ENCODE measurements at regions not wholly inside any gene's neighbourhood (a gene's known extent, or its start where the extent isn't known, plus 50 kb on each side); places are given as distances from the start of the nearest gene placed in this dataset.

- H3K27ac ChIP-seq = no peak overlapping the region
- no peak overlapping the region for H3K4me3 ChIP-seq
- DNase-seq (ENCODE audit: low spot score) = no peak
- no peak for TF ChIP-seq CTCF (IDR thresholded peaks at IDR 0.05)
Measured at GRCh38 chr22:49691256-49691655, 136.4 kb downstream of the BRD1 start.

DNA sequence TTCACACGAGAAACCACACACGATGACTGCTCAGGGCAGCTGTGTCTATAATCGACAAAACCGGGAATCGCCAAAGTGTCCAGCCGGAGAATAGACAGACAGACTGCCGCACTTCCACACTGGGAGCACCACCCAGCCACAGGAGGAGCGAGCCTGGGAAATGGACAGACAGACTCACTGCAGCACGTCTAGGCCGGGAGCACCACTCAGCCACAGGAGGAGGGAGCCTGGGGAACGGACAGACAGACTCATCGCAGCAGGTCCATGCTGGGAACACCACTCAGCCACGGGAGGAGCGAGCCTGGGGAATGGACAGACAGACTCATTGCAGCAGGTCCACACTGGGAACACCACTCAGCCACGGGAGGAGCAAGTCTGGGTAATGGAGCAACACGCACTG, 137.2 kb downstream of the BRD1 start:
- Histone ChIP-seq H3K27ac (no peak overlapping the region), H3K4me3 (no peak overlapping the region)
- TF ChIP-seq CTCF (IDR thresholded peaks at IDR 0.05) = no peak
- peak; percentile 62 for DNase-seq (ENCODE audit: low spot score)

DNA sequence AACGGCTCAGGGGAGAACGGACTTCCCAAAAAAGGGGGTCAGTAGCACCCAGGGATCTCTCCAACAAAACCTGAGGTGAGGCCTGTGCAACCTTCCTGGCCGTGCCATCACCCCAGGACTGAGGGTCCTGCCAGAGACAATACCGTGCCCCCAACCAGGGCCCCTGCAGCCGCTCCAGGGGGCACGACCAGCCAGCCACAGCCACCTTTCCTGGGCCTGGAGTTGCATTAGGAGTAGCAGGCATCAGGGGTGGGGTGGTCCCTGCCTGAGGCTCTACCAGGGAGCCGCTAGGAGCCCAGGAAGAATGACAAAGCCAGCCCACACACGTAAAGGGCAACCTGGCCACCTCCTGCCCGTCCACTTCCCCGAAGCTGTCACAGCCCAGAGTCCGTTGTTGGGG, 137.8 kb downstream of the BRD1 start:
- Histone ChIP-seq H3K4me3 (no peak overlapping the region), H3K27ac (no peak overlapping the region)
- DNase-seq (ENCODE audit: low spot score) = no peak
- no peak for TF ChIP-seq CTCF (IDR thresholded peaks at IDR 0.05)

- TF ChIP-seq CTCF (IDR thresholded peaks at IDR 0.05) = no peak
- no peak for DNase-seq (ENCODE audit: low spot score)
- no peak overlapping the region for H3K27ac ChIP-seq
- no peak overlapping the region for H3K4me3 ChIP-seq
Measured at GRCh38 chr22:49689255-49689770, 138.4 kb downstream of the BRD1 start.

- no peak for TF ChIP-seq CTCF (IDR thresholded peaks at IDR 0.05)
- Histone ChIP-seq H3K27ac (no peak overlapping the region), H3K4me3 (no peak overlapping the region)
- peak; percentile 62 for DNase-seq (ENCODE audit: low spot score)
Measured at GRCh38 chr22:49688516-49689254, 139.0 kb downstream of the BRD1 start.

GRCh38 chr22:49687786-49688515, 139.7 kb downstream of the BRD1 start:
- Histone ChIP-seq H3K4me3 (no peak overlapping the region), H3K27ac (no peak overlapping the region)
- peak; percentile 46 for DNase-seq (ENCODE audit: low spot score)
- no peak for TF ChIP-seq CTCF (IDR thresholded peaks at IDR 0.05)
